IPS DF 4.7 (cell line): ENCODE measurements at regions not wholly inside any gene's neighbourhood (a gene's known extent, or its start where the extent isn't known, plus 50 kb on each side); places are given as distances from the start of the nearest gene placed in this dataset.

Source experiments
- DNase-seq: peaks from one replicate; pipeline ENCODE4 v3.0.0-alpha.2; 2013; ENCODE audit warnings: low spot score; ENCODE audit errors: extremely low read depth

- DNase-seq: no peak
Observed at GRCh38 chr20:23153696-23154341, 67.7 kb upstream of the CD93 start.

GRCh38 chr20:23152902-23153301 lies 66.8 kb upstream of the CD93 start:
- no peak for DNase-seq

GRCh38 chr20:23152308-23152892 lies 66.3 kb upstream of the CD93 start:
- no peak for DNase-seq

GRCh38 chr20:23151885-23152284 lies 65.8 kb upstream of the CD93 start:
- DNase-seq: no peak

GRCh38 chr20:23151008-23151703 lies 65.0 kb upstream of the CD93 start:
- DNase-seq: no peak

- no peak for DNase-seq
Observed at GRCh38 chr20:23150304-23151007, 64.3 kb upstream of the CD93 start.

GRCh38 chr20:23149623-23150279 lies 63.6 kb upstream of the CD93 start:
- DNase-seq: no peak

- no peak for DNase-seq
Observed at GRCh38 chr20:23148731-23149570, 62.8 kb upstream of the CD93 start.

GRCh38 chr20:23147964-23148730 lies 62.0 kb upstream of the CD93 start:
- DNase-seq: no peak

GRCh38 chr20:23147647-23147963 lies 61.5 kb upstream of the CD93 start:
- DNase-seq: no peak

- no peak for DNase-seq
Observed at GRCh38 chr20:23146857-23147637, 60.9 kb upstream of the CD93 start.

GRCh38 chr20:23146181-23146580 lies 60.1 kb upstream of the CD93 start:
- DNase-seq: no peak

- no peak for DNase-seq
Observed at GRCh38 chr20:23145281-23145700, 59.2 kb upstream of the CD93 start.

- no peak for DNase-seq
Observed at GRCh38 chr20:23144856-23145255, 58.7 kb upstream of the CD93 start.

GRCh38 chr20:23143986-23144690 lies 58.0 kb upstream of the CD93 start:
- no peak for DNase-seq

- DNase-seq: no peak
Observed at GRCh38 chr20:23143098-23143497, 57.0 kb upstream of the CD93 start.

GRCh38 chr20:23142162-23143050 lies 56.3 kb upstream of the CD93 start:
- DNase-seq: no peak
